Liver (tissue), 8 donors: ENCODE measurements at regions not wholly inside any gene's neighbourhood (a gene's known extent, or its start where the extent isn't known, plus 50 kb on each side); places are given as distances from the start of the nearest gene placed in this dataset.

ENCODE experiments used
- DNase-seq: peaks from one replicate; pipeline ENCODE4 v3.0.0-alpha.2; 2017; ENCODE audit warnings: low spot score
- H3K27ac ChIP-seq, 2 donors: one replicate each; pipeline ENCODE4 v1.7.0; 2013; ENCODE audit warnings: inconsistent platforms in 2 of 2, low read length in 2 of 2, control low read depth in 1 of 2, low read depth in 1 of 2, mild to moderate bottlenecking in 1 of 2
- H3K27me3 ChIP-seq, 4 donors: one replicate each; pipeline versions ENCODE4 v1.6.1 to v1.7.0; 2013; ENCODE audit warnings: low read length in 3 of 4, inconsistent platforms in 1 of 4, mild to moderate bottlenecking in 1 of 4, moderate library complexity in 1 of 4; ENCODE audit not compliant: control insufficient read depth in 4 of 4, insufficient read depth in 4 of 4
- H3K36me3 ChIP-seq, 4 donors: one replicate each; pipeline versions ENCODE4 v1.6.1 to v1.7.0; 2013; ENCODE audit warnings: low read length in 3 of 4, mild to moderate bottlenecking in 3 of 4, low read depth in 1 of 4, moderate library complexity in 1 of 4; ENCODE audit not compliant: control insufficient read depth in 4 of 4, insufficient read depth in 3 of 4
- H3K4me1 ChIP-seq, 4 donors: one replicate each; pipeline versions ENCODE4 v1.6.1 to v1.7.0; 2013; ENCODE audit warnings: low read length in 3 of 4, mild to moderate bottlenecking in 3 of 4, moderate library complexity in 1 of 4; ENCODE audit not compliant: control insufficient read depth in 4 of 4, insufficient read depth in 4 of 4
- H3K4me3 ChIP-seq, 3 donors: one replicate each; pipeline versions ENCODE4 v1.6.1 to v1.7.0; 2013; ENCODE audit warnings: low read length in 3 of 3, control low read depth in 1 of 3, low read depth in 1 of 3, mild to moderate bottlenecking in 1 of 3
- H3K9ac ChIP-seq, 2 donors: one replicate each; pipeline ENCODE4 v1.7.0; 2013; ENCODE audit warnings: low read length in 2 of 2, mild to moderate bottlenecking in 2 of 2, moderate library complexity in 2 of 2, control low read depth in 1 of 2, low read depth in 1 of 2
- H3K9me3 ChIP-seq, 4 donors: one replicate each; pipeline versions ENCODE4 v1.6.1 to v1.7.0; 2013; ENCODE audit warnings: low read length in 3 of 4; ENCODE audit not compliant: control insufficient read depth in 4 of 4
- EGR1 ChIP-seq, 2 donors: IDR thresholded peaks; 2 replicates each; pipeline ENCODE4 v1.6.1; 2016 to 2018; ENCODE audit warnings: antibody characterized with exemption in 2 of 2, low read depth in 2 of 2
- FOXA1 ChIP-seq: IDR thresholded peaks from 2 replicates; pipeline ENCODE4 v1.6.1; 2016; ENCODE audit warnings: antibody characterized with exemption
- FOXA2 ChIP-seq: IDR thresholded peaks from 2 replicates; pipeline ENCODE4 v1.6.1; 2016; ENCODE audit warnings: antibody characterized with exemption
- GABPA ChIP-seq, 2 donors: IDR thresholded peaks in 1 of 2; conservative IDR thresholded peaks in 1 of 2; 2 replicates each; pipeline ENCODE4 v1.6.1; 2016; ENCODE audit warnings: antibody characterized with exemption in 2 of 2, mild to moderate bottlenecking in 1 of 2, moderate library complexity in 1 of 2
- HNF4A ChIP-seq, 2 donors: conservative IDR thresholded peaks; 2 replicates each; pipeline ENCODE4 v1.6.1; 2016; ENCODE audit warnings: antibody characterized with exemption in 2 of 2, mild to moderate bottlenecking in 2 of 2
- HNF4G ChIP-seq: IDR thresholded peaks from 2 replicates; pipeline ENCODE4 v1.6.1; 2016; ENCODE audit warnings: antibody characterized with exemption
- JUND ChIP-seq, 2 donors: IDR thresholded peaks; 2 replicates each; pipeline ENCODE4 v1.6.1; 2016; ENCODE audit warnings: antibody characterized with exemption in 2 of 2
- NR2F2 ChIP-seq: IDR thresholded peaks from 2 replicates; pipeline ENCODE4 v1.6.1; 2016; ENCODE audit warnings: antibody characterized with exemption
- RAD21 ChIP-seq, 2 donors: IDR thresholded peaks; 2 replicates each; pipeline ENCODE4 v1.6.1; 2016; ENCODE audit warnings: antibody characterized with exemption in 2 of 2, mild to moderate bottlenecking in 2 of 2
- REST ChIP-seq: IDR thresholded peaks from 2 replicates; pipeline ENCODE4 v1.6.1; 2016; ENCODE audit warnings: antibody characterized with exemption, mild to moderate bottlenecking
- RXRA ChIP-seq, 2 donors: IDR thresholded peaks; 2 replicates each; pipeline ENCODE4 v1.6.1; 2017 to 2018; ENCODE audit warnings: antibody characterized with exemption in 2 of 2, mild to moderate bottlenecking in 1 of 2
- SP1 ChIP-seq: IDR thresholded peaks from 2 replicates; pipeline ENCODE4 v1.6.1; 2018; ENCODE audit warnings: antibody characterized with exemption, mild to moderate bottlenecking
- TAF1 ChIP-seq: conservative IDR thresholded peaks from 2 replicates; pipeline ENCODE4 v1.6.1; 2016; ENCODE audit warnings: antibody characterized with exemption, mild to moderate bottlenecking
- YY1 ChIP-seq: IDR thresholded peaks from 2 replicates; pipeline ENCODE4 v1.6.1; 2016; ENCODE audit warnings: antibody characterized with exemption, mild to moderate bottlenecking
- WGBS: extraction: QIAGEN DNeasy Blood & Tissue Kit; methylation state at CpG from one replicate; pipeline ENCODE4 v1.1.7; 2013; 5-methylcytosine and 5-hydroxymethylcytosine counted together
- TF ChIP-seq, protein P1 (sequence below): IDR thresholded peaks from 2 replicates; pipeline ENCODE4 v1.6.1; 2016; ENCODE audit warnings: antibody characterized with exemption
- TF ChIP-seq, protein P2 (sequence below): IDR thresholded peaks from 2 replicates; pipeline ENCODE4 v1.6.1; 2016; ENCODE audit warnings: antibody characterized with exemption
- TF ChIP-seq, protein P3 (sequence below): IDR thresholded peaks from 2 replicates; pipeline ENCODE4 v1.6.1; 2016; ENCODE audit warnings: antibody characterized with exemption
- TF ChIP-seq, protein P4 (sequence below): fragments of 150-350 bp; IDR thresholded peaks from 2 replicates; pipeline ENCODE4 v1.5.1; 2017; ENCODE audit warnings: improper control_type of control experiment, low read depth, low read length; ENCODE audit not compliant: missing input control
- donor health status: healthy.
- donor health status: healthy.
- donor health status: healthy.
- donor health status: healthy.
- donor health status: healthy.

GRCh38 chr21:35225573-35225972 lies 176.5 kb upstream of the RUNX1 start:
- 86% methylated on average over 6 of the region's 6 CpGs for WGBS
- H3K9me3 ChIP-seq, result no peaks in the 10 kb centered on the region
- H3K4me3 ChIP-seq, result no peak overlapping the region
- no peak for TF ChIP-seq TAF1
- TF ChIP-seq, protein P1, sequence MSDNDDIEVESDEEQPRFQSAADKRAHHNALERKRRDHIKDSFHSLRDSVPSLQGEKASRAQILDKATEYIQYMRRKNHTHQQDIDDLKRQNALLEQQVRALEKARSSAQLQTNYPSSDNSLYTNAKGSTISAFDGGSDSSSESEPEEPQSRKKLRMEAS, result no peak
- TF ChIP-seq RXRA (IDR thresholded peaks at IDR 0.05), result no peak
- no peak for TF ChIP-seq JUND (IDR thresholded peaks at IDR 0.05)
- no peak for TF ChIP-seq REST
- TF ChIP-seq RAD21 (IDR thresholded peaks at IDR 0.05), result no peak
- TF ChIP-seq HNF4G, result no peak
- TF ChIP-seq FOXA2, result no peak
- TF ChIP-seq, protein P2, sequence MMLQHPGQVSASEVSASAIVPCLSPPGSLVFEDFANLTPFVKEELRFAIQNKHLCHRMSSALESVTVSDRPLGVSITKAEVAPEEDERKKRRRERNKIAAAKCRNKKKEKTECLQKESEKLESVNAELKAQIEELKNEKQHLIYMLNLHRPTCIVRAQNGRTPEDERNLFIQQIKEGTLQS, result no peak
- TF ChIP-seq EGR1 (IDR thresholded peaks at IDR 0.05; ENCODE audit: low read depth in 2 of 2), result no peak
- TF ChIP-seq GABPA (IDR thresholded peaks at IDR 0.05 in 1 of 2, conservative IDR thresholded peaks at IDR 0.05 in 1 of 2), result no peak
- no peak for TF ChIP-seq NR2F2
- TF ChIP-seq, protein P3, sequence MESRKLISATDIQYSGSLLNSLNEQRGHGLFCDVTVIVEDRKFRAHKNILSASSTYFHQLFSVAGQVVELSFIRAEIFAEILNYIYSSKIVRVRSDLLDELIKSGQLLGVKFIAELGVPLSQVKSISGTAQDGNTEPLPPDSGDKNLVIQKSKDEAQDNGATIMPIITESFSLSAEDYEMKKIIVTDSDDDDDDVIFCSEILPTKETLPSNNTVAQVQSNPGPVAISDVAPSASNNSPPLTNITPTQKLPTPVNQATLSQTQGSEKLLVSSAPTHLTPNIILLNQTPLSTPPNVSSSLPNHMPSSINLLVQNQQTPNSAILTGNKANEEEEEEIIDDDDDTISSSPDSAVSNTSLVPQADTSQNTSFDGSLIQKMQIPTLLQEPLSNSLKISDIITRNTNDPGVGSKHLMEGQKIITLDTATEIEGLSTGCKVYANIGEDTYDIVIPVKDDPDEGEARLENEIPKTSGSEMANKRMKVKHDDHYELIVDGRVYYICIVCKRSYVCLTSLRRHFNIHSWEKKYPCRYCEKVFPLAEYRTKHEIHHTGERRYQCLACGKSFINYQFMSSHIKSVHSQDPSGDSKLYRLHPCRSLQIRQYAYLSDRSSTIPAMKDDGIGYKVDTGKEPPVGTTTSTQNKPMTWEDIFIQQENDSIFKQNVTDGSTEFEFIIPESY, result no peak
- no peak for TF ChIP-seq FOXA1
- TF ChIP-seq YY1, result no peak
- no peak for TF ChIP-seq SP1
- TF ChIP-seq HNF4A (conservative IDR thresholded peaks at IDR 0.05), result no peak
- TF ChIP-seq, protein P4, sequence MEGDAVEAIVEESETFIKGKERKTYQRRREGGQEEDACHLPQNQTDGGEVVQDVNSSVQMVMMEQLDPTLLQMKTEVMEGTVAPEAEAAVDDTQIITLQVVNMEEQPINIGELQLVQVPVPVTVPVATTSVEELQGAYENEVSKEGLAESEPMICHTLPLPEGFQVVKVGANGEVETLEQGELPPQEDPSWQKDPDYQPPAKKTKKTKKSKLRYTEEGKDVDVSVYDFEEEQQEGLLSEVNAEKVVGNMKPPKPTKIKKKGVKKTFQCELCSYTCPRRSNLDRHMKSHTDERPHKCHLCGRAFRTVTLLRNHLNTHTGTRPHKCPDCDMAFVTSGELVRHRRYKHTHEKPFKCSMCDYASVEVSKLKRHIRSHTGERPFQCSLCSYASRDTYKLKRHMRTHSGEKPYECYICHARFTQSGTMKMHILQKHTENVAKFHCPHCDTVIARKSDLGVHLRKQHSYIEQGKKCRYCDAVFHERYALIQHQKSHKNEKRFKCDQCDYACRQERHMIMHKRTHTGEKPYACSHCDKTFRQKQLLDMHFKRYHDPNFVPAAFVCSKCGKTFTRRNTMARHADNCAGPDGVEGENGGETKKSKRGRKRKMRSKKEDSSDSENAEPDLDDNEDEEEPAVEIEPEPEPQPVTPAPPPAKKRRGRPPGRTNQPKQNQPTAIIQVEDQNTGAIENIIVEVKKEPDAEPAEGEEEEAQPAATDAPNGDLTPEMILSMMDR, result no peak
- no peaks in the 10 kb centered on the region for H3K36me3 ChIP-seq
- no peak overlapping the region for H3K9ac ChIP-seq
- DNase-seq, result no peak
- peak overlapping the region in 1 of 2 donors; percentile 57 for H3K27ac ChIP-seq
- H3K4me1 ChIP-seq, result peaks cover 7 to 16% (median 14%) of the 10 kb centered on the region in 4 donors
- H3K27me3 ChIP-seq, result no peaks in the 10 kb centered on the region
